Renal cortical epithelial cell (primary cell): ENCODE measurements at regions not wholly inside any gene's neighbourhood (a gene's known extent, or its start where the extent isn't known, plus 50 kb on each side); places are given as distances from the start of the nearest gene placed in this dataset.
"Not testable (repeated sequence)": the region's sequence is repeated elsewhere in the genome, so short reads cannot be mapped to it uniquely, and the experiment has no call there.

Source experiments
- DNase-seq: peaks from one replicate; pipeline ENCODE4 v3.0.0-alpha.2; 2011; ENCODE audit warnings: low read depth

DNA sequence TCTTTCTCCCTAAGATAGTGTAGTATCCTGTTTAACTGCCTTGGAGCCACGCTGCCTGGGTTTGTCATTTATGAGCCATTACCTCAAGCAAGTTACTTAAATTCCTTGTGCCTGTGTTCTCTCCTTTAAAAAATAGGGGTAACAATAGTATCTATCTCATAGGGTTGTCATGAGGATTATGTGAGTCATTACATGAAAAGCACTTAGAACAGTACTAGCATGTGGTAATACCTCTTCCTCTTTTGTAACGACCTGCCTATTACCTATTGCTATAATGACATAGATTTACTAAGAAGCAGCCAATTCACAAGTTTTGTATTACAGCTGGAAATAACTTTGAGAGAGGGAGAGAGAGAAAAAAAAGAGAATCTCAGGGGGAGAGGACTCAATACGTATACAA is 834.7 kb downstream of the RAPGEF2 start:
- peak; percentile 8 for DNase-seq

DNA sequence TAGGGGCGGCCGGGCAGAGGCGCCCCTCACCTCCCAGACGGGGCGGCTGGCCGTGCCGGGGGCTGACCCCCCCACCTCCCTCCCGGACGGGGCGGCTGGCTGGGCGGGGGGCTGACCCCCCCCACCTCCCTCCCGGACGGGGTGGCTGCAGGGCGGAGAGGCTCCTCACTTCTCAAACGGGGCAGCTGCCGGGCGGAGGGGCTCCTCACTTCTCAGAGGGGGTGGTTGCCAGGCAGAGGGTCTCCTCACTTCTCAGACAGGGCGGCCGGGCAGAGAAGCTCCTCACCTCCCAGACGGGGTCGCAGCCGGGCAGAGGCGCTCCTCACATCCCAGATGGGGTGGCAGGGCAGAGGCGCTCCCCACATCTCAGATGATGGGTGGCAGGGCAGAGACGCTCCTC is 836.8 kb downstream of the RAPGEF2 start:
- DNase-seq: not testable (repeated sequence)

DNA sequence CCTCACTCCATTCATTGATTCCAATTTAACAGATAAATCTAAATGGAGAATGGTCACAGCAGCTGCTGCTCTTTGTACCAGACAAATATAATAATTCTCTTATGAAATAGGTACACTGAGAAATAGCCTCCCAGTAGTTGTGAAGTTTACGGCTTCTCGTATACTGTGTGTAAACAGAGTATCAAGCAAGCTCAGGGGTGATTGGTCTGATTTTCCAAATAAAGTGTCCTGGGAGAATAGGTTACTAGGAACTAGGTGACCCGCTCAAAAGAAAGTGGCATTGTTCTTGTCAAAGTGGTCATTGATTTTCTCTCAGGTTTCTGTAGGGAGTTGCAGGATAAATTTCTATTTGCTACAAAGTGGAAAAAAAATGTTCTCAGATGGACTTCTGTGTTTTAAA is 838.2 kb downstream of the RAPGEF2 start:
- DNase-seq: no peak

DNA sequence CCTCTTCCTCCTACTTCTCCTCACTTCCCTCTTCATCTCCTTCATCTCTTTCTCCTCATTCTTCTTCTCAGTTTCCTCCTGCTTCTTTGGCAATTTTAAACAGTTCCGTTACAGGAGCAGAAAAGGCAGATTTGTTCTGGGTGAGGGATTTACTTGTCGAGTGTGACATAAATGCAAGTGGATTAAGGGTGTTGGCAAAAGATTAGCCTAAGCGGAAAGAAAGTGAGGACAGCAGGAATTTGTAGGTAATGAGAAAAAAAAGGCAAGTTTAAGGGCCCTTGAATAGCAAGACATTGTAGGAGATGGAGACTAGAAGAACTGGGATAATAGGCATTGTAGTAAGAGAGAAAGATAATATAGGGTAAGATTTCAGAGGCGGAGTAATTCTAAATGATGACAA is 841.6 kb downstream of the RAPGEF2 start:
- no peak for DNase-seq

DNA sequence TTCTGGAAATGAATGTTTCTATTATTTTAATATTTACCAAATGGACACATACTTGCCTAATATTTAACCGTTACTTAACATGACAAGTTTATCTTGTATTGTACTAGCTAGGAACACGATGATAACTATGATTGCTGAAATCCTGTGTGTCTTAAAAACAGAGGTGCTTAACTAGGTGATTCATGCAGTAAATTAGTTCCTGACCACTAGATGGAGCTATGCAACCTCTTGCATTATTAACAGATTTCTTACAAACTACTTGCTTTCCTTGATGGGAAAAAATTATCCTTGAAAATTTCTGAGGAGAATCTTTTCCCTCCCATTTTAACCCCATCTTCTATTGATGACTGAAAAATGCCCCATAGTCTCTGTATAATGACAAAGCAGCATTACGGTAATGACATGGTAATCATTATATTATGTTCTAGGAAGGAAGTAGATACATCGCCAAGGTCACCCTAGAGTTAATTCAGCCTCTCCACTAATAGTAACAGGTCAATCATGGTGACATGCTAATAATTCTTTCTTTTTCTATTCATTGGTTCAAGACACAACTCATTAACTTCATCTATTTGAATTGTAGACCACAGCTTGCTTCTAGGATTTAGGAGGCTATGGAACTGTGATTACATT is 844.2 kb downstream of the RAPGEF2 start:
- peak; percentile 86 for DNase-seq

DNA sequence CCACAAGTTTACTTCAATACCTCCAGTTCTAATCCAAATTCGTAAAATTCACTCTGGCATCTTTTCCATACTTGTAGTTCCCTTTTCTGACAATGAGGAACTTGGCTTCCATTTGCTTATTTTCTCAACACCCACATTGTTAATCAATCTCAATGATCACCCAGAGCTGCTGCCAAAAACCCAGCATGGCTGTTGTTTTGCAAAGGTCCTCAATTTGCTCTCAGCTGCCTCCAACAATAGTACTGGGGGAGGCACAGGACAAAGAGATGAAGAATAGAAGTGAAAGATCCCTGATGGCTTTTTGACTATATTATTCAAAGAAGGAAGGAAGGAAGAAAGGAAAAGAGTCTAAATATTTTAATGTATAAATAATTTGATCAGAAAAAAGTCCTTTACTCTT is 847.8 kb downstream of the RAPGEF2 start:
- no peak for DNase-seq

DNA sequence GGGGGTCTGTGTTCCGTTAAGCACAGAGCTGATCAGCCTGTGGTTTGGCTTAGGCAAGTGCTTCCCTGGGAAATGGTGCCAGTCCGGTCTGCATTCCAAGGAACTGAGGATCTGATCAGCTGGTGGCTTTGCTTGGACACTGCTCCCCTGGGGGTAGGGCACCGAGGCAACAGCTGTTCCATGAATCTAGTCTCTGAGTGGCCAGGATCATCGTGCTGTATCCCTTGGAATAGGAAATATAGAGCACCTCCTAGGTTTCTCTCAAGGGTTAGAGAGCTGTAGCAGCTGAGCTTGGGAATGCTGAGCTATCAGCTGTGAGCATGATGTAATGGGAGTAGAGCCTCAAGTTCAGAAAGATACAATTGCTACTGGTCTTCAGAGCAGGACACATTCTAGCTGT is 863.9 kb downstream of the RAPGEF2 start:
- DNase-seq: no peak

DNA sequence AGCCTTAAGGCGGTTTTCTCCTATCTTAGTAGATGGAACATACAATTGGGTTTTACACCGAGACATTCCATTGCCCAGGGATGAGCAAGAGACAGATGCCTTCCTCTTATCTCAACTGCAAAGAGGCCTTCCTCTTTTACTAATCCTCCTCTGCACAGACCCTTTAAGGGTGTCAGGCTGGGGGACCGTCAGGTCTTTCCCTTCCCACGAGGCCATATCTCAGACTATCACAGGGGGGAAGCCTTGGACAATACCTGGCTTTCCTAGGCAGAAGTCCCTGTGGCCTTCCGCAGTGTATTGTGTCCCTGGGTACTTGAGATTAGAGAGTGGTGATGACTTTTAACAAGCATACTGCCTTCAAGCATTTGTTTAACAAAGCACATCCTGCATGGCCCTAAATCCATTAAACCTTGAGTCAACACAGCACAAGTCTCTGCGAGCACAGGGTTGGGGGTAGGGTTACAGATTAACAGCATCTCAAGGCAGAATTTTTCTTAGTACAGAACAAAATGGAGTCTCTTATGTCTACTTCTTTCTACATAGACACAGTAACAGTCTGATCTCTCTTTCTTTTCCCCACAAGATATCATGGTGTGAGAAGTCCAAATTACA is 874.1 kb downstream of the RAPGEF2 start:
- peak; percentile 26 for DNase-seq

DNA sequence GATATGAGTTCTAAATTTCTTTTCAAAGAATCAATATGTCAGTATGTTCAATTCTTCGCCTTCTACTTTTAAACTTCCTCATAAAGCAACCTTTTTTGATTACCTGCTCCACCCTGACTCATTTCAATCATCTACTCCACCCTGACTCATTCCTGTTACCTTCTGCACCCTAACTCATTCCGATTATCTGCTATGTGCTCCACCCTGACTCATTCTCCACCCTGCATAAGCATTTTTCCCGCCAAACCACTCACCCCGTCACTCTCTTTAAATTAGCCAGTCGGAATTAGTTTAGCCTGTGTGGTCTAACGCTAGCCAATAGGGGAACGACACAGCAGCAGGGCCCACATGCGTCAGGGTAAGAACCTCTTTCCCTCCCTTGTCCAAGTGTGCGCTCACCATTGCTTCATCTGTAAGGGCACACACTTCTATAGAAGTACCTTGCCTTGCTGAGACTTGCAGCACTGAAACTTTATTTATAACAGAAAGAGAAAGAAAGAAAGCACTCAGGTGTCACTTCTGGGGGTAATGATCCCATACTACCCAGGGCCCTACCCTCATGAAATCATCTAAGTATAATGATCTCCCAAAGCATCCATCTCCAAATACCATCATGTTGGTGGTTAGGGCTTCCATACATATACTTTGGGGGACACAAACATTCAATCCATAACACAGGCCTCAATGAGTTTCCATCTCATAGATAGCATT is 875.2 kb downstream of the RAPGEF2 start:
- DNase-seq: peak; percentile 20

DNA sequence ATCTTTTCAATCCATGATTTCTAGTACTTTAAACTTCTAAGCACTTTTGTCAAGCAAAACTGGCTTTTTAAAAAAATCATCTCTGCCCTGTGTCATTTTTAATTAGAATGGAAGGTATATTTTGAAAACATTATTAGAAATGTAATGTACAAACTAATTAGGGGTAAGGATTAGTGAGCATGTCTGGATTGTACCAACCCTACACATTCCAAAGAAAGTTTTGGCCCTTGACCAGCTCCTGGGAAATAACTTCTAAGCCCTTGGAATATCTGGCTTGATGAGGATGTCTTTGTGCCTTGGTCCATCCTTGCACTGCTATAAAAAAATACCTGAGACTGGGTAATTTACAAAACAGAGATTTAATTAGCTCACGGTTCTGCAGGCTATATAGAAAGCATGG is 876.5 kb downstream of the RAPGEF2 start:
- no peak for DNase-seq

DNA sequence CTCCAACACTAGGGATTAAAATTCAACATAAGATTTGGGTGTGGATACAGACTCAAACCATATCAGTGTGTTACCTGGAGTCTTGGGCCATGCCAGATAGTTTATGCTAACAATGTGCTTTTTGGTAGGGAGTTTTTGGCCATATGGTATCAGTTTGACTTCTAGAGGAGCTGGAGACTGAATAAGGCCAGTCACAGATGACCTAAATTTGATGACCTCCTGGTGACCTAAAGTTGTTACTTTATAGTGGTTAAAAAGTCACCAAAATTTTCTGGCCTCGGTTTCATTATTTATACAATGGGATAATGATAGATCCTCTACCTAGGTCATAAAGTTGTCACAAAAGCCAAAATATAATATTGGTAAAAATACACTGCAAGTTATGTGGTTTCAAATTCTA is 877.1 kb downstream of the RAPGEF2 start:
- DNase-seq: no peak

DNA sequence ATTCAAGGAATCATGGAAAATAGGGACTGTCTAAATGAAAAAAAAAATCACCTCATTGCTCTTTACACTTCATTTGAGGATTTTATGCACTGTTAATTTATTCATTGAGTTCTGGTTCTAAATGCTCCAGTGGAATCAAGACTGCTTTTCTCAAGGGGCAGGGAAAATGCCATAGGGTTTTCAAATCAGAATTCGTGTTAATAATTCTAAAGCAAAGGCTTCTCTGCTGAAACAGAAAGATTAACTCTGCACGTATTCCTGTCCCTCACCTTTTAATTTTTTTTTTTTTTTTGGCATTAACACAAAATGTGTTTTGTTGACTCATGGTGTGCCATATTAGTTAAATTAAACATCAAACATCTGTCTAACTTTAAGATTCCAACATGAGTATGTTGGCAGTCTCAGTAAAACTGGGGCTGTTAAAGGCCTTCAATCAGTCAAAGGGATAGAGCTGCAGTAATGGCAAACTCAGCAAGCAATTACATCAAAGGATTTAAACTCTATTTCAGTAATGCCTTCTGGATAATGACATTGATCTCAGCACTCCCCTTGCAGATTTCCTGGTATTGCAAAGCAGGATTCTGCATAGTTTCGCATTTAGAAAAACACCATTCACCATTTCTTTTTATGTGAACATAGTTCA is 878.1 kb downstream of the RAPGEF2 start:
- DNase-seq: peak; percentile 87

DNA sequence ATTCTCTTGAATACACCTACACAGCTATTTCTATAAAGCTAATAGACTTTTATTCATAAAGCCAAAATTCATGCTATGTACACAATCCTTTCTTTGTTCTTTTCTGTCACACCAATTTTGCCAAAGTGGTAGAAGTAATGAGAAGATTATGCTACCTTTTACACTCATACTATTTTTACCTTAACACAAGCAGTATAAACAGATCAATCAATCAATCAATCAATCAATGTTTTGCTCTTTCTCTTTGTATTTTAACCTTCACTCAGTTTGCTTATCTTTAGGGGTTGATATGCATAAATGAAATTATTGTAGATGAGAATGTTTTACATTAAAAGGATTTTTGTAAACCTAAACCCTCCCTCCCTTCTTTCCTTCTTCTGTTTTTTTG is 878.6 kb downstream of the RAPGEF2 start:
- DNase-seq: no peak

DNA sequence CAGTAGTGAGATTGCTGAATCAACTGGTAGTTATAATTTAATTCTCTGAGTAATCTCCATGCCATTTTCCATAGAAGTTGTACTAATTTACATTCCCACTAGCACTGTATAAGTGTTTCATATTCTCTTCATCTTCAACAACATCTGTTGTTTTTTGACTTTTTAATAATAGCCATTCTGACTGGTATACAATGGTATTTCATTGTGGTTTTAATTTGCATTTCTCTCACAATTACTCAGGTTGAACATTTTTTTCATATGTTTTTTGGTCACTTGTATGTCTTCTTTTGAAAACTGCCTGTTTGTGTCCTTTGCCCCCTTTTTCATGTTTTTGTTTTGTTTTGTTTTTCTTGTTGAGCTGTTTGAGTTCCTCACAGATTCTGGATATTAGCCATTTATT is 880.2 kb downstream of the RAPGEF2 start:
- DNase-seq: peak; percentile 65

DNA sequence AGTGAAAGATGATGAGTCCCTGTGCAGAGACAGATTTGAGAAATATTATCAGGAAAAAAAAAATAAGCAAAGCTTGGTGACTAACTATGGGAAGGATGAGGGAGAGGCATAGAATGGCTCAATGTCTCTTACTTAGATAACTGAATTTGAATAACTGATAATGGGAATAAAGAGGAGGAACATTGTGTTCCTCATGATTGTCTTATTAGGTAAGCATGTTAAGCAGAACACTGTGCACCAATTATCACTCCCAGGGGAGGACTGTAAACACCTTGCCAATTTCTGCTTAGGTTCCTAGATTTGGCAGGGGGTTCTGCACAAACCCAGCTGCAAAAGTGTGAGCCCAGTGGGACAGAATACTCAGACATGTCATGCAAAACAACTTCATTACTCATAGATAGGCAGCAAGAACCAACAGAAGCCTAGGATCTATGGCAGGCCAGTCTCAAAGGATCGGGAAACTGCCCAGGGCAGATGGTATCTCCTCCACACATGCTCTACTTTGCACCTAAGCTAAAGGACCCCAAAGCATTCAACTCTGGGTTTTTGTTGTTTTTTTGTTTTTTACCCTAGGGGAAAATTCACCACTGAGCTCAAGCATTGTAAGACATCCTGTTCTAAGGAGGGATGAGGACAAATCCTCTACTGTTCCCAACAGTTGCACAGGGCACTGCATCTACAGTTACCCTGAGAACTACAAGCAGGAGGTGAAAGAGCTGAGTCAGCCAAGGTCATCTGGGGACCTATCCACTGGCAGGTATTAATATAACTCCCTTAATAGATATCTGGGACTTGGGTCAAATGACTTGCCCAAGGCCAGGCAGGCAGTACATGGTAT is 907.0 kb downstream of the RAPGEF2 start:
- DNase-seq: no peak

DNA sequence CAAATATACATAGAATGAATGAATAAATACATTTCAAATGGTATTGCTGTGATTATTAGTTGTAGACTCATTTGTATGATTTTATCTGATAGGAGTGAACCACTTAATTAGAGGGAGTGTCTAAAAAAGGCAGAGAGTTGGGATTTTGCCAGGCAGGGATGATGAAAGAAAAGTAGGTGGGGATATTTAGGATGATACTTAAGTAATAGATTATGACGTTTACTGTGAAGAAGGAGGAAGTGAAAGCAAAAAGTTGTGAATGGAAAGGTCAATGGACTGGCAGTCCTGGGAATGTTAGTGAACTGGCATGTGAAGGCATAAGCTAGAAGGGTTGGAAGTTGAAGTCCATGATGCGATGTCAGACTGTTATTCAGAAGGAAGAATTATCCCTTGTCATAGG is 917.1 kb downstream of the RAPGEF2 start:
- no peak for DNase-seq

DNA sequence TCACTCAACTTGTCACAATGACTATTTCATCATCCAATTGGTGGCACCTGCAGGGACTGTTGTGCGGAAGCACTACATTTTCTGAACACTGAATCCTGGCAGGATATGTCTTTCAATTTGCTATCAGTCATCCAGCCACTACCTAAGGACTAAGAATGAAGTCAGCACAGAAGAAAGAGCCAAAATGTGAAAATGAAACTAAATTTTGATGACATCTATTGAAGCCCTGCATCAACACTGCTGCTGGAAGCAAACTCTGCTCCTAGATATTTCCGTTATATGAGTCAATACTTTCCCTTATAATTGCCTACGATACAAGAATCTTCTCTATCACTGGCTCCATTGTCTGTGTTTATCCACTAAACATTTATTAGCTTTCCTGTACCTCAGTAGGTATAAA is 917.9 kb downstream of the RAPGEF2 start:
- no peak for DNase-seq

DNA sequence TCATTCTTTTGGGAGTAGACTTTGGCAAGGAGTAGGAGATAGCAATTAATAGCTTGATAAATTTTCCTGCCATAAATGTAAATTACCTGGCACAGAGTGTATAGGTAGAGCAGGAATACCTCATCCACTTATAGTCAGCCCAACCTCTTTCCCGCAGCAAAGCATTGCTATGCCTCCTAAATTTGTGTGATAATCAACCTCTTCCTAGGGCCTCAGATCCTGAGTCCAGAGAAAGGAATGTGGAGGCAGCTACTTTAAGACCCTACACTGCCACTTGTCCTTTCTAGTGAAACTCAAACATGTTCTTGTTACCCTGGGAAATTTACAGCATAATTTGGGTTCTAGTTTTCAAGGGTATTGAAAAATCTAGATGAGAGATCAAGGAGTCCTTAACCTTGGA is 919.0 kb downstream of the RAPGEF2 start:
- no peak for DNase-seq

DNA sequence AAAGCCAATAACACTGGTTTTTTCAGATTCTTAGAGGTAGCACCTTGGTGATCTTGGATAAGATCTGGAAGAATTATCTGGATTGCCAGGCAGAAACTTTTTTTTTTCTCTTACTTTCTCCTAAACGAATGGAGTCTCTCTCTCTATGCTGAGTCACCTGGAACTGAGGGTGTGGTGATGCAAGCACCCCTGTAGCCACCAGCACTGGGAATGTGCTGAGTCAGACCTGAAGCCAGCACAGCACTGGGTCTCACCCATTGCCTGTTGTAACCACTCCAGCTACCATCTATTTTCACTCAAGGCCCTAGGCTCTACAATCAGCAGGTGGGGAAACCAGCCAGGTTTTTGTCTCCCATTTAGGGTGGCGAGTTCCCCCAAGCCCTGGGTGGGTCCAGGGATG is 923.8 kb downstream of the RAPGEF2 start:
- DNase-seq: peak; percentile 89

DNA sequence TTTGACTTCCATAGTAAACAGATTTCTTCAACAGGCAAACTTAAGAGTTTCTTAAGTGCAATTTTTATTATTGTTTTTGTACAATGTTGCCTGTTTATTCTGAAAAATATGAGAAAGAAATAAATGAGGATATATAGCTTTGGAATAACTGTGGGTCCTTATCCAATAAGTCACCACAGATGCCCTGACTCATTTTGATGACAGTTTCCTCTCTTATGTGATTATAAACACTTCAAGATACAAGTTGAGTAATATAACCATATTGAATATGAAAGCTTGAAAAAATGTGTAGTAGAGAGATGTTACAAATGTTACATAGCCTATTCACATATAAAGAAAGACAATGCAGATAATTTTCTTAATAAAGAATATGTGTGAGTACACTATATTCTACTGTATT is 931.6 kb downstream of the RAPGEF2 start:
- DNase-seq: no peak

DNA sequence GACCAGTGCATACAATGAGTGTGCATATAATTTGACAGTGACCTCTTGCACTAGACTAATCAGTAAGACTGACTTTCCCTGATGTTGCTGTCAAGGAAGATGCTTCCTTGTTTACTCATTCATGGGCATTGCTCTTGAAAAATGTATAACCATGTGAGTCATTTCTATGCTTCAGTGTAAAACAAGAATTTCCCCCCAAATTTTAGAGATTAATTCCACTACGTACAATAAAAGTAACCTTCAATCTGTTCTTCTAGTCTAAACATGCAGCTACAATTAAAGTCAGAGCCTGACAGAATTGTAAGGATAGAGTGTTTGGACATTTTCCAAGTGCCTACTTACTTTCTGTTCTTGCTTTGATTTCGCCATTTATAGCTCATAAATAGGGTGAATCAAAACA is 935.7 kb downstream of the RAPGEF2 start:
- DNase-seq: peak; percentile 9

DNA sequence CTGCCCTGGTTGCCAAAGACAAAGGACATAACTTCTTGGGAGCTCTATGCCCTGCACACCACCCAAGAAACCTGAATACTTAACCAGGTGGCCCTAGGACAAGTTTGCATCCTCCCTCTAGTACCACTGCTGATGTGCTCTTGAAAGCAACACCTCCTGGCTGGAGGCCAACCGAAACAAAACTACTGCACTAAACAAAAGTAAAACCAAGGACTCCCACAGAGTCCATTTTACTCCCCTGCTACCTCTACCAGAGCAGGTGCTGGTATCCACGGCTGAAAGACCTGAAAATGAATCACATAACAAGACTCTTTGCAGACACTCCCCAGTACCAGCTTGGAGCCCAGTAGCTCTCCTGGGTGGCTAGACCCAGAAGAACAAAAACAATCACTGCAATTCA is 941.8 kb downstream of the RAPGEF2 start:
- no peak for DNase-seq
